NCI-H82 (cell line): ENCODE measurements at regions not wholly inside any gene's neighbourhood (a gene's known extent, or its start where the extent isn't known, plus 50 kb on each side); places are given as distances from the start of the nearest gene placed in this dataset.

Experiments used
- DNase-seq: peaks from one replicate; lab custom pipeline; 2025; lab: John Stamatoyannopoulos, UW

- no peak for DNase-seq
These were observed 103.7 kb upstream of the FZD8 start for GRCh38 chr10:35745617-35746403.

GRCh38 chr10:35743851-35744250 lies 101.8 kb upstream of the FZD8 start:
- DNase-seq: no peak

- no peak for DNase-seq
These were observed 101.3 kb upstream of the FZD8 start for GRCh38 chr10:35743351-35743750.

GRCh38 chr10:35739998-35740397 lies 97.9 kb upstream of the FZD8 start:
- no peak for DNase-seq

- DNase-seq: no peak
These were observed 93.3 kb upstream of the FZD8 start for GRCh38 chr10:35735412-35735811.

GRCh38 chr10:35731828-35732227 lies 89.7 kb upstream of the FZD8 start:
- no peak for DNase-seq

GRCh38 chr10:35728341-35728740 lies 86.2 kb upstream of the FZD8 start:
- no peak for DNase-seq

- no peak for DNase-seq
These were observed 84.8 kb upstream of the FZD8 start for GRCh38 chr10:35726846-35727245.

GRCh38 chr10:35723992-35724391 lies 81.9 kb upstream of the FZD8 start:
- DNase-seq: no peak

- no peak for DNase-seq
These were observed 81.0 kb upstream of the FZD8 start for GRCh38 chr10:35723059-35723458.

GRCh38 chr10:35722636-35723035 lies 80.5 kb upstream of the FZD8 start:
- DNase-seq: no peak

- no peak for DNase-seq
These were observed 80.1 kb upstream of the FZD8 start for GRCh38 chr10:35722226-35722625.

- DNase-seq: no peak
These were observed 78.3 kb upstream of the FZD8 start for GRCh38 chr10:35720366-35720765.

GRCh38 chr10:35716776-35717175 lies 74.7 kb upstream of the FZD8 start:
- DNase-seq: no peak

- no peak for DNase-seq
These were observed 70.4 kb upstream of the FZD8 start for GRCh38 chr10:35712486-35712885.

- no peak for DNase-seq
These were observed 69.7 kb upstream of the FZD8 start for GRCh38 chr10:35711615-35712411.

- no peak for DNase-seq
These were observed 65.7 kb upstream of the FZD8 start for GRCh38 chr10:35707642-35708425.

GRCh38 chr10:35706959-35707358 lies 64.9 kb upstream of the FZD8 start:
- DNase-seq: no peak

GRCh38 chr10:35705671-35706070 lies 63.6 kb upstream of the FZD8 start:
- no peak for DNase-seq

- no peak for DNase-seq
These were observed 63.0 kb upstream of the FZD8 start for GRCh38 chr10:35705051-35705450.

- DNase-seq: no peak
These were observed 62.3 kb upstream of the FZD8 start for GRCh38 chr10:35704401-35704800.

GRCh38 chr10:35700487-35700882 lies 58.4 kb upstream of the FZD8 start:
- no peak for DNase-seq
